Activated naive CD4-positive, alpha-beta T cell treated with anti-CD3 and anti-CD28 coated beads, Interleukin-2, amount 50 U/mL, for 72 hours (primary cell): ENCODE measurements at regions not wholly inside any gene's neighbourhood (a gene's known extent, or its start where the extent isn't known, plus 50 kb on each side); places are given as distances from the start of the nearest gene placed in this dataset.
A peak's percentile ranks its signal among the peaks of the same experiment; 100 is the strongest.

Source experiments
- ATAC-seq, 2 donors: fragments of 150-1000 bp; cut with Tn5 transposase; 2 replicates each; pipeline ENCODE4 v1.10.0; 2021; ENCODE audit warnings: mild to moderate bottlenecking in 2 of 2, moderate library complexity in 2 of 2
- DNase-seq, 2 donors: peaks; one replicate each; pipeline ENCODE4 v3.0.0; 2021 to 2022; ENCODE audit warnings: low spot score in 2 of 2
- H3K27ac Mint-ChIP-seq, 2 donors: one replicate each; pipeline ENCODE4 v1.8.0; 2022; ENCODE audit warnings: mild to moderate bottlenecking in 2 of 2, mixed read lengths in 2 of 2
- H3K36me3 Mint-ChIP-seq, 2 donors: one replicate each; pipeline ENCODE4 v1.8.0; 2022; ENCODE audit warnings: mixed read lengths in 2 of 2
- H3K9me3 Mint-ChIP-seq, 2 donors: one replicate each; pipeline ENCODE4 v1.8.0; 2022; ENCODE audit warnings: mixed read lengths in 2 of 2

DNA sequence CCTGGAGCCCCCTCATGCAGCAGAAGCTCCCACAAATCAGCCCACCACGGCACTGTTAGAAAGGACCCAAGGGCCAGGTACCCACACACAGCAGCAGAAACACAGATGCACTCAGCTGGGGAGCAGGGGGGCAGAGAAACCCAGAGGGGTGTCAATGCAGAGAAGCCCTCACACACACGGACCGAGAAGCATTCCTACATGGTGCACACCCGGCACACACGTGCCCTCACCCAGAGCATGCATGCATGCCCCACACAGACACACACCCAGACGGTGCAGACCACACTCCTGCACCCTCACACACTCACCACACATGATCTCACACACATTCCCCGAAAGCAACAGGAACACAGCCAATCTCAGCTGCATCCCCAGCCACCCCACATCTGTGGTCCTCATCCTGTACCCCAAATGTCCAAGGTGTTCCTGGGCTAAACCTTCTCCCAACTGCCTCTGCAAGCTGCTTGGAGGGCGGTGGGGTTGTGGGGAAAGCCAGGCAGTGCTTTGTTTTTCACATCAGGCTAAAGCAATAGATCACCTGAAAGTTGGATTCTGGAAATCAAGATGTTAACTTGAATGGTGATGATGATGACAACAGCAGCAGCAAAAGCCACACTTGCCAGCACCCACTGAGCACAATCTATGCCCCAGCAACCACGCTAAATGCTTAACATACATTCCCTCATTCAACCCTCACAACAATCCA lies 102.3 kb downstream of the ZFP36L2 start:
- peaks cover 0 to 7% of the 10 kb centered on the region in 2 donors for H3K9me3 Mint-ChIP-seq
- no peak for DNase-seq
- H3K36me3 Mint-ChIP-seq = peaks cover 6 to 7% of the 10 kb centered on the region in 2 donors
- H3K27ac Mint-ChIP-seq = no peak overlapping the region
- ATAC-seq = no peak

- no peak for ATAC-seq
- H3K36me3 Mint-ChIP-seq = peaks cover 11 to 14% of the 10 kb centered on the region in 2 donors
- H3K9me3 Mint-ChIP-seq = peaks cover 3 to 12% of the 10 kb centered on the region in 2 donors
- H3K27ac Mint-ChIP-seq = no peak overlapping the region
- DNase-seq = no peak
Measured at GRCh38 chr2:43123486-43123885, 102.9 kb downstream of the ZFP36L2 start.

DNA sequence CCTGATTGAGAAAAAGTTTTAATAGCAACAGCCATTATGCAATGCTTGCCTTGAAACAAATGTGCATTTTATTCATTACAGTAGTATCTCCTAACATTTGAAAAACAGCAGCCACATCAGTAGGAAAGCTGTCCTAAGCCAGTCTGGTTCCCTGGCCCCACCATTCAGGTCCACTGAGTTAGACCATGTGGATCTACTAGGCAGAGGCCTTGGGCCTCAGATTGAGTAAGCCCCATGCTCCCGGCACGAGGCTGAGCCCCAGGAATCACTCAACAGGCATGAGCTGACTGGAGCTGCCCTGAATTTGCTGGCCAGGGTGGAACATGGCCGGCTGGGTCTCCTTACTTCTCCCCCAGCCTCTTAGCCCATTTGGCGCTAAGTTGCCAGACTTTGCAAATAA lies 103.4 kb downstream of the ZFP36L2 start:
- H3K9me3 Mint-ChIP-seq = peaks cover 4 to 16% of the 10 kb centered on the region in 2 donors
- peaks cover 15 to 18% of the 10 kb centered on the region in 2 donors for H3K36me3 Mint-ChIP-seq
- no peak overlapping the region for H3K27ac Mint-ChIP-seq
- ATAC-seq (no peak), DNase-seq (no peak)

DNA sequence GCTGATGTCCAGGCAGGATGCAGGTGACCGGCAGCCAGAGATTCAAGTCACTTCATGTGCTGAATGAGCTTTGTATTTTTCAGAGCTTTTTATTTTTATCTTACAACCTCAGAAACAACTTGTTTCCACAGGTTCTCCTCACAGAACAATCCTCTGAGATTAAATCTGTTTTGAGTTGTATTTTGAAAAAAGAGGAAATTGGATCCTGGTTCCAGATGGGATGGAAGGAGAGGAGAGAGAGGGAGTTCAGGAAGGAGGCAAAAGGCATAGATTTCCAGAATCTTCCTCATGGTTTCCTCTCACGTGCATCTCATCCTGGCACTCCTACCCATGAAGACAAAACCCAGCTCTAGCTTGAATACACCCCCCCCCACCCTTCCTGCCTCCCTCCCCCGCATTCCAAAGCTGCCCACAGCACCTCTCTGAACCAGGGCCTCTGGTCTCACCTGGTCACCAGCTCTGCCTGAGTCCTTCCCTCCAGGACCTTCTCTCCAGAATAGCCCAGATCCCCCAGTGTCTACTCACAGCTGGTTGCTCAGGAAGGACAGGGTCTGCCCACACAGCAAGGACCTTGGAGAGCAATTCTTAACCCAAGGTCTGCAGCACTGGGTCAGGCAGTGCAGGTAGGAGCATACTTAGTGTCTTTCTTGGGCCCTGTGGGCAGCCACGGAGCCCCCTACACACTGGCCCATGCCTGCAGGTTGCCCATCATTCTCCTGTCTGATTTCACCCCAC lies 104.7 kb downstream of the ZFP36L2 start:
- peaks cover 4 to 22% of the 10 kb centered on the region in 2 donors for H3K9me3 Mint-ChIP-seq
- H3K36me3 Mint-ChIP-seq = peaks cover 15 to 22% of the 10 kb centered on the region in 2 donors
- no peak for ATAC-seq
- DNase-seq = no peak
- peak overlapping the region in 1 of 2 donors; percentile 52 for H3K27ac Mint-ChIP-seq

DNA sequence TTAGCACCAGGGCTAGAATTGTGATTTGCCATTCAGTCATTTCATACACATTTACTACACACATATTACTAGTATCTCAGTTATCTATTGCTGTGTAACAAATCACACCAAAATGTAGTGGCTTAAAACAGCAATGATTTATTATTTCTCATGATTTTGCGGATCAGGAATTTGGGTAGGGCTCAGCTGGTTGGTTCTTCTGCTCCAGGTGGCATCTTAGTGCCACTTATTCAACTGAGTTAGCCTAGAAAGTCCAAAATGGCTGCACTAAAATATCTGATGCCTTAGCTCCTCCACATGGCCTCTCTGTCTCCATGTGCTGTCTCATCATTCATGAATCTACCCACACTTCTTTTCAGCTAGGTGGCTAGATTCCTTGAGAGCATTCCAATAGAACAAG lies 107.1 kb downstream of the ZFP36L2 start:
- Mint-ChIP-seq H3K9me3 (peaks cover 4 to 22% of the 10 kb centered on the region in 2 donors), H3K27ac (no peak overlapping the region), H3K36me3 (peaks cover 15 to 22% of the 10 kb centered on the region in 2 donors)
- DNase-seq (no peak), ATAC-seq (no peak)

- Mint-ChIP-seq H3K9me3 (peaks cover 4 to 22% of the 10 kb centered on the region in 2 donors), H3K27ac (no peak overlapping the region), H3K36me3 (peaks cover 15 to 22% of the 10 kb centered on the region in 2 donors)
- no peak for ATAC-seq
- no peak for DNase-seq
Measured at GRCh38 chr2:43117521-43118143, 108.8 kb downstream of the ZFP36L2 start.

GRCh38 chr2:43116988-43117387 lies 109.4 kb downstream of the ZFP36L2 start:
- peaks cover 4 to 22% of the 10 kb centered on the region in 2 donors for H3K9me3 Mint-ChIP-seq
- DNase-seq = no peak
- H3K36me3 Mint-ChIP-seq = peaks cover 15 to 22% of the 10 kb centered on the region in 2 donors
- ATAC-seq = no peak
- no peak overlapping the region for H3K27ac Mint-ChIP-seq

DNA sequence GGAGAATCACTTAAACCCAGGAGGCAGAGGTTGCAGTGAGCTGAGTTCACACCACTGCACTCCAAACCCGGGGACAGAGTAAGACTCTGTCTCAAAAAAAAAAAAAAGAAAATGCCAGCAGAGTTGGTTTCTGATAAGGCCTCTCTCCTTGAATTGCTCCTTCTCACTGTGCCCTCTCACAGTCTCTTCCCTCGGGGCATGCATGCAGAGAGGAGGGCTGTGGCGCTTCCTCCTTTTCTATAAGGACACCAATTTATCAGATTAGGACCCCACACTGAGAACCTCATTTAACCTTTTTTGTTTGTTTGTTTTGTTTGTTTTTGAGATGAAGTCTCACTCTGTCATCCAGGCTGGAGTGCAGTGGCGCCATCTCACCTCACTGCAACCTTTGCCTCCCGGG lies 110.5 kb downstream of the ZFP36L2 start:
- Mint-ChIP-seq H3K36me3 (peaks cover 15 to 22% of the 10 kb centered on the region in 2 donors), H3K27ac (no peak overlapping the region), H3K9me3 (peaks cover 4 to 22% of the 10 kb centered on the region in 2 donors)
- no peak for DNase-seq
- no peak for ATAC-seq

DNA sequence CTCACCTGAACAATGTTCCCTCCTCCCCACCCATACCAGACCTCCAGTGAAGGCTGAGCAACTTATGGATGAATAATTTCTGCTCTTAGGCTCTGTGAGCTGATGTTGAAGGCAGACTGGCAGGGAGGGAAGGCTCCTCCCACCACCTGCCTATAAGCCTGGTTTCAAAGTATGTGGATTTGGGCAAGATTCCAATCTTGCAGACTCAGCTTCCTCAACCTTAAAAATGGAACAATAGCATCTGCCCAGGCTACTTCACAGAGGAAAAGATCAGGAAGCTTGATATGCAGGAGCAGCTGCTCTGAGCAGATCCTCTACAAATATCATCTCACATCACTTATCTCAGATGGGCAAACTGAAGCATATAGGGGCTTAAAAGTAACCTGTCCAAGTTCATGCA lies 112.2 kb downstream of the ZFP36L2 start:
- peaks cover 9 to 16% of the 10 kb centered on the region in 2 donors for H3K36me3 Mint-ChIP-seq
- DNase-seq (no peak), ATAC-seq (no peak)
- peaks cover 4 to 16% of the 10 kb centered on the region in 2 donors for H3K9me3 Mint-ChIP-seq
- no peak overlapping the region for H3K27ac Mint-ChIP-seq

DNA sequence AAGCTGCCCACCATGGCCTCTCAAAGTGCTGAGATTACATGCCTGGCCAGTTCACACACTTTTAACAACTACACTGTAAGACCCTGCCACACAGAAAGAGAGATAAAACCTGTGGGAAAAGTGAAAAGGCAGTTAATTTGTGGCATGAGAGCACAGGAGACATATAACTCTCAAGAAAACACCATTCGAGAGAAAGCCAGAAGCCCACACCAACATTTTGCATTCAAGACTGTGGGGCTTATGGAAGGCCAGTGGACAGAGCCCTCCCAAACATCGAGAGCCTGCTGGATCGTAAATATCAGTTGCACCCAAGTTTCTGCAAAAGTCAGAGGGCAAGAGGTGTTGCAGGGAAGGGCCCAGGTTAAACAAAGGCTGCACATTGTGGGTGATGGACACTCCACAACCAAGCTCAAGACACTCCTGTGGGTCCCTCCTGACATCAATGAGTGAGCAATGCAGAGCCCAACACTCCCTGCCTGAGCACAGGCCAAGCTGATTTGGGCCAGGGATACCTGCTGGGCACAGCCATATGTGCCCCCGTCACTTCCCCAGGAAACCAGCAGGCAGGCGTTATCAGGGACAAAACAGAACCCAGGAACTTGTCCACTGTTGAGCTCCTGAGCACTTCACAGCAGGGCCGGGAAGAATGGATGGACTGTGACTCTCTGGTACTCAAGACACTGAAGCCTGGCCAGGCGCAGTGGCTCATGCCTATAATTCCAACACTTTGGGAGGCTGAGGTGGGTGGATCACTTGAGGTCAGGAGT lies 114.4 kb downstream of the ZFP36L2 start:
- DNase-seq = peak in 1 of 2 donors; percentile 46

DNA sequence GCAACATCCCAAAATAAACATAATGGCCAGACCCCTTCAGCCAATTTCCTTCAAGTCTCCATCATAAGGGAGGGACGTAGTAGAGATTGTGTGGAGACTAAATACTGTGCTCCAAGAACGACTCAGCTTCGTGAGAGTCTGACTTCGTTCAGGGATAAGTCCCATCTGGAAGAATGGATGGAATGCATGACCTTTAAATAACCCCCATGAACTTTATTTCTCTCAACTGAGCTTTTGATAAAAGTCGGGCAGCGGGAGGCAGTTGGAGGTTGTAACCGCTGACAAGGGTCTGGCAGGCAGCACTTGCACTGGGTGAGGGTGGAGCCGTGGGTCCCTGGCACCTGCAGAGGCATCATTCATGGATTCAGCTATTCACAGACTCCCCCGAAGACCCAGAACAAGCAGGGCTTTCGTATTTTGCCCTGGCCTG lies 115.9 kb downstream of the ZFP36L2 start:
- ATAC-seq (no peak), DNase-seq (peak in 1 of 2 donors; percentile 26)
- no peaks in the 10 kb centered on the region for H3K9me3 Mint-ChIP-seq
- H3K36me3 Mint-ChIP-seq = no peaks in the 10 kb centered on the region
- no peak overlapping the region for H3K27ac Mint-ChIP-seq

More for the DNA sequence above, 114.4 kb downstream of the ZFP36L2 start:
- H3K9me3 Mint-ChIP-seq = no peaks in the 10 kb centered on the region
- H3K36me3 Mint-ChIP-seq = no peaks in the 10 kb centered on the region
- H3K27ac Mint-ChIP-seq = no peak overlapping the region
- no peak for ATAC-seq

- Mint-ChIP-seq H3K9me3 (peaks cover 0 to 2% of the 10 kb centered on the region in 2 donors), H3K27ac (peak overlapping the region in 1 of 2 donors; percentile 61), H3K36me3 (peaks cover 0 to 2% of the 10 kb centered on the region in 2 donors)
- DNase-seq (no peak), ATAC-seq (no peak)
Measured at GRCh38 chr2:43109261-43109743, 117.1 kb downstream of the ZFP36L2 start.

DNA sequence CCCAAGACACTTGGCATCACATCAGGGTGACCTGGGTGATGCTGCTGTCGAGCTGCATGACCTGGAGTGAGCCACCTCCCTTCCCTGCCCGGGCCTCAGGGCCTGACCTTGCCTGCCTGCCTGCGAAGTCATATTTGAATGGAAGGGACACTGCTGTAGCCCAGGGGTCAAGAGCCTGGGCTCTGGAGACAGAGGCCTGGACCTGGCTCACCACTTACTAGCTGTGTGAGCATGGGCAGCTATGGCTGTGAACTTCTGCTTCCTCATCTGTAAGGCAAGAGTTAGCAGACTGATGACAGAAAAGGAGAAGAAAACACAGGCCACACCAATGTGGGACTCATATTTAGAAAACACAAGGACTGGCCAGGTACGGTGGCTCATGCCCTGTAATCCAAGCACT lies 118.7 kb downstream of the ZFP36L2 start:
- peak overlapping the region in 1 of 2 donors; percentile 44 for H3K27ac Mint-ChIP-seq
- peaks cover 0 to 6% of the 10 kb centered on the region in 2 donors for H3K9me3 Mint-ChIP-seq
- no peak for ATAC-seq
- peak in 1 of 2 donors; percentile 28 for DNase-seq
- peaks cover 0 to 6% of the 10 kb centered on the region in 2 donors for H3K36me3 Mint-ChIP-seq

- ATAC-seq = no peak
- peaks cover 0 to 6% of the 10 kb centered on the region in 2 donors for H3K9me3 Mint-ChIP-seq
- DNase-seq = peak in 1 of 2 donors; percentile 28
- H3K36me3 Mint-ChIP-seq = peaks cover 0 to 6% of the 10 kb centered on the region in 2 donors
- peak overlapping the region in 1 of 2 donors; percentile 40 for H3K27ac Mint-ChIP-seq
Measured at GRCh38 chr2:43106559-43107527, 119.6 kb downstream of the ZFP36L2 start.
